SK-N-SH (cell line): ENCODE measurements at regions not wholly inside any gene's neighbourhood (a gene's known extent, or its start where the extent isn't known, plus 50 kb on each side); places are given as distances from the start of the nearest gene placed in this dataset.

Experiments used
- GABPA ChIP-seq: IDR thresholded peaks from 2 replicates; pipeline ENCODE4 v1.4.0; 2012; ENCODE audit warnings: low read depth, mild to moderate bottlenecking
- JUND ChIP-seq: IDR thresholded peaks from 2 replicates; pipeline ENCODE4 v1.4.0; 2012
- MXI1 ChIP-seq: IDR thresholded peaks from 2 replicates; pipeline ENCODE4 v1.6.1; 2012; ENCODE audit warnings: mild to moderate bottlenecking, low read depth, low read length, improper control_type of control experiment
- POLR2AphosphoS5 ChIP-seq: IDR thresholded peaks from 2 replicates; pipeline ENCODE4 v1.6.1; 2012; ENCODE audit warnings: low read depth, low read length
- RAD21 ChIP-seq: IDR thresholded peaks from 2 replicates; pipeline ENCODE4 v1.6.1; 2012; ENCODE audit warnings: mild to moderate bottlenecking, low read length
- RCOR1 ChIP-seq: fragments of 150-350 bp; IDR thresholded peaks from 2 replicates; pipeline ENCODE4 v1.6.1; 2017; ENCODE audit warnings: antibody characterized with exemption, low read length
- REST ChIP-seq: IDR thresholded peaks from 2 replicates; pipeline ENCODE4 v1.6.1; 2012; ENCODE audit warnings: mild to moderate bottlenecking, low read depth, low read length, moderate library complexity
- RFX5 ChIP-seq: IDR thresholded peaks from 2 replicates; pipeline ENCODE4 v1.6.1; 2012; ENCODE audit warnings: mild to moderate bottlenecking, improper control_type of control experiment, low read length
- SMC3 ChIP-seq: IDR thresholded peaks from 2 replicates; pipeline ENCODE4 v1.6.1; 2012; ENCODE audit warnings: low read depth, low read length, improper control_type of control experiment
- TF ChIP-seq, protein P1 (sequence below): fragments of 200-600 bp; sonication (generic); IDR thresholded peaks from 2 replicates; pipeline ENCODE4 v1.6.1; 2017; ENCODE audit warnings: antibody characterized with exemption, mild to moderate bottlenecking, moderate library complexity

DNA sequence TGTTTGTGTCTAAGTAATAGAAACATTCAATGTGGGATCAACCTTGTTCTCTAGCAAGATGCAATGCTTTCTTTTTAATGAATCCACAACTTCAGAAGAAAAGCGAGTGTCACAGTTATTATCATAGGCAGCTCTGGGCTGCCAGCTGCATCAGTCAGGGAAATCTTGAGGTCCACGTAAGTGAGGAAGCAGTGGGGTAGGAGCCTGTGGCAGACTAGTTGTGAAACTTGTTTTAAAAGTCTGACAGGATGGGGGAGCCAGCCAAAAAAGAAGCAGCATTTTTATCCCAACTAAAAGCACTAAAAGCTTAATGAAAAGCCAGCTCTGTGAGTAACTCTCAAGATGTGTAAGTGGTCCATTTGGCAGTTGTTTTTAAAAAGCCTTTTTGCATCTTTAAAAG lies 113.1 kb downstream of the ZNF326 start:
- TF ChIP-seq MXI1 (no peak), RFX5 (no peak), POLR2AphosphoS5 (no peak), RAD21 (no peak), RCOR1 (no peak), JUND (no peak), GABPA (no peak), REST (no peak), SMC3 (no peak)
- TF ChIP-seq, protein P1, sequence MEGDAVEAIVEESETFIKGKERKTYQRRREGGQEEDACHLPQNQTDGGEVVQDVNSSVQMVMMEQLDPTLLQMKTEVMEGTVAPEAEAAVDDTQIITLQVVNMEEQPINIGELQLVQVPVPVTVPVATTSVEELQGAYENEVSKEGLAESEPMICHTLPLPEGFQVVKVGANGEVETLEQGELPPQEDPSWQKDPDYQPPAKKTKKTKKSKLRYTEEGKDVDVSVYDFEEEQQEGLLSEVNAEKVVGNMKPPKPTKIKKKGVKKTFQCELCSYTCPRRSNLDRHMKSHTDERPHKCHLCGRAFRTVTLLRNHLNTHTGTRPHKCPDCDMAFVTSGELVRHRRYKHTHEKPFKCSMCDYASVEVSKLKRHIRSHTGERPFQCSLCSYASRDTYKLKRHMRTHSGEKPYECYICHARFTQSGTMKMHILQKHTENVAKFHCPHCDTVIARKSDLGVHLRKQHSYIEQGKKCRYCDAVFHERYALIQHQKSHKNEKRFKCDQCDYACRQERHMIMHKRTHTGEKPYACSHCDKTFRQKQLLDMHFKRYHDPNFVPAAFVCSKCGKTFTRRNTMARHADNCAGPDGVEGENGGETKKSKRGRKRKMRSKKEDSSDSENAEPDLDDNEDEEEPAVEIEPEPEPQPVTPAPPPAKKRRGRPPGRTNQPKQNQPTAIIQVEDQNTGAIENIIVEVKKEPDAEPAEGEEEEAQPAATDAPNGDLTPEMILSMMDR: no peak
